Osteoblast (primary cell): ENCODE measurements at regions not wholly inside any gene's neighbourhood (a gene's known extent, or its start where the extent isn't known, plus 50 kb on each side); places are given as distances from the start of the nearest gene placed in this dataset.

ENCODE experiments used
- DNase-seq: peaks from one replicate; pipeline ENCODE4 v3.0.0; 2011; ENCODE audit warnings: low spot score, mixed read lengths; ENCODE audit not compliant: insufficient read length; ENCODE audit errors: missing footprints
- H2AFZ ChIP-seq: 2 replicates; pipeline ENCODE4 v1.6.0; 2011; ENCODE audit warnings: mild to moderate bottlenecking, low read length
- H3K27ac ChIP-seq: 2 replicates; pipeline ENCODE4 v1.5.1; 2011; ENCODE audit warnings: mild to moderate bottlenecking, low read depth, low read length, moderate library complexity
- H3K27me3 ChIP-seq: 2 replicates; pipeline ENCODE4 v1.6.0; 2012; ENCODE audit warnings: mild to moderate bottlenecking, control low read depth, inconsistent platforms, low read length, moderate library complexity; ENCODE audit not compliant: insufficient read depth
- H3K36me3 ChIP-seq: 2 replicates; pipeline ENCODE4 v1.5.1; 2011; ENCODE audit warnings: mild to moderate bottlenecking, low read length, control low read depth, moderate library complexity; ENCODE audit not compliant: insufficient read depth
- H3K4me1 ChIP-seq: 2 replicates; pipeline ENCODE4 v1.5.1; 2011; ENCODE audit warnings: mild to moderate bottlenecking, low read length, control low read depth, moderate library complexity; ENCODE audit not compliant: insufficient read depth
- H3K4me2 ChIP-seq: 2 replicates; pipeline ENCODE4 v1.6.0; 2011; ENCODE audit warnings: mild to moderate bottlenecking, low read length; ENCODE audit not compliant: insufficient read depth
- H3K4me3 ChIP-seq: fragments of 200-600 bp; sonication (generic); 3 replicates; pipeline ENCODE4 v1.5.1; 2012; ENCODE audit warnings: mild to moderate bottlenecking, low read length, inconsistent platforms; ENCODE audit not compliant: insufficient read depth
- H3K79me2 ChIP-seq: 2 replicates; pipeline ENCODE4 v1.6.0; 2012; ENCODE audit warnings: mild to moderate bottlenecking, low read length, control low read depth, inconsistent platforms; ENCODE audit not compliant: insufficient read depth
- H3K9me3 ChIP-seq: 2 replicates; pipeline ENCODE4 v1.5.1; 2011; ENCODE audit warnings: low read depth, low read length, control low read depth
- H4K20me1 ChIP-seq: 2 replicates; pipeline ENCODE4 v1.6.0; 2012; ENCODE audit warnings: mild to moderate bottlenecking, low read length, control low read depth; ENCODE audit not compliant: insufficient read depth
- CTCF ChIP-seq: IDR thresholded peaks from 2 replicates; pipeline ENCODE4 v1.5.1; 2011; ENCODE audit warnings: mild to moderate bottlenecking, low read depth, low read length, moderate library complexity; ENCODE audit errors: extremely low read depth

- TF ChIP-seq CTCF, result no peak
These were observed 185.7 kb downstream of the ESM1 start for GRCh38 chr5:54799645-54800044.

DNA sequence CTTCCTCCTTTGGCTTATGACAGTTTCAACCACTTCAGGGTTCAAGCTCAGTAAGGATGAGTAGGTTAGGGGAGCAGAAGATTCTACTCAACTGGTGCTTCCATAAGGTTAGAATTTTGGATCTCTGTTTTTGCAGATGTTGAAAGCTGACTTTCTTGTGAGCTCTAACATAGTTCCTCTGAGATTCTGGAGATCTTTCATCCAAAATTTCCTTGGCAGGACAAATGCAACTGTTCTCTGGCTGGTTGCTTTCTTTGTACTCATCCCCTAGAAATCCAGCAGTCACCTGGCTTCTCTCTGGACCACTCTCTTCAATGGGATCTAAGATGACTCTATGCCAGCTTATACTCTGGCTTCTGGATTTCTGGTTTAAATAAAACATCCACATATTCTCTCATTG lies 189.6 kb downstream of the ESM1 start:
- H3K4me2 ChIP-seq, result no peak overlapping the region

More at GRCh38 chr5:54799645-54800044, 185.7 kb downstream of the ESM1 start:
- H3K36me3 ChIP-seq, result no peaks in the 10 kb centered on the region
- peaks cover 3% of the 10 kb centered on the region for H3K4me1 ChIP-seq
- DNase-seq, result no peak
- H3K79me2 ChIP-seq, result no peaks in the 10 kb centered on the region
- H3K27me3 ChIP-seq, result no peaks in the 10 kb centered on the region
- H3K4me3 ChIP-seq, result no peak overlapping the region
- H3K27ac ChIP-seq, result no peak overlapping the region
- no peak overlapping the region for H3K4me2 ChIP-seq
- no peaks in the 10 kb centered on the region for H4K20me1 ChIP-seq
- no peaks in the 10 kb centered on the region for H3K9me3 ChIP-seq
- H2AFZ ChIP-seq, result no peak overlapping the region

DNA sequence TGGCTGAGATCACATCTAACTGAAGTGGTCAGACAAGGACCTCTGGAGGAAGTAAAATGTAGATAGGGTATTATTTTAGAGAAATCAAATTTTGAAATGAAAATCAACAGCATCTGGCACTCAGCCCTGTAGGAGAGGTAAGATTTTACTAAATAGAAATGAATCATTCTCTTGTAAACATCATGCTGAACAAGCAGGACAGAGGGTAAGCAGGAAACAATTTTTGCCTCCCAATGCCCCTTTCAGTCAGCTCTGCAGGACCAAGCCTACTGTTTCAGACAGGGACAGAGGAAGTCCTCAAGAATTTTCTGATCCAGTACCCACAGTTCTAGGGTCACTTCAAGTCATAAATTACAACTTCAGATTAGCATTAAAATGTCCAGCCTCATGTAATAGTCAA lies 190.1 kb downstream of the ESM1 start:
- Histone ChIP-seq H3K4me2 (no peak overlapping the region), H2AFZ (no peak overlapping the region), H3K27ac (no peak overlapping the region), H4K20me1 (no peaks in the 10 kb centered on the region), H3K9me3 (no peaks in the 10 kb centered on the region), H3K4me3 (no peak overlapping the region), H3K79me2 (no peaks in the 10 kb centered on the region), H3K4me1 (no peaks in the 10 kb centered on the region), H3K36me3 (no peaks in the 10 kb centered on the region), H3K27me3 (no peaks in the 10 kb centered on the region)
- no peak for DNase-seq
- TF ChIP-seq CTCF, result no peak

More for the DNA sequence above, 189.6 kb downstream of the ESM1 start:
- H3K79me2 ChIP-seq, result no peaks in the 10 kb centered on the region
- no peaks in the 10 kb centered on the region for H3K9me3 ChIP-seq
- no peak for DNase-seq
- no peak overlapping the region for H3K4me3 ChIP-seq
- TF ChIP-seq CTCF, result no peak
- H3K27ac ChIP-seq, result no peak overlapping the region
- no peaks in the 10 kb centered on the region for H3K27me3 ChIP-seq
- no peak overlapping the region for H2AFZ ChIP-seq
- no peaks in the 10 kb centered on the region for H3K4me1 ChIP-seq
- no peaks in the 10 kb centered on the region for H3K36me3 ChIP-seq
- no peaks in the 10 kb centered on the region for H4K20me1 ChIP-seq

DNA sequence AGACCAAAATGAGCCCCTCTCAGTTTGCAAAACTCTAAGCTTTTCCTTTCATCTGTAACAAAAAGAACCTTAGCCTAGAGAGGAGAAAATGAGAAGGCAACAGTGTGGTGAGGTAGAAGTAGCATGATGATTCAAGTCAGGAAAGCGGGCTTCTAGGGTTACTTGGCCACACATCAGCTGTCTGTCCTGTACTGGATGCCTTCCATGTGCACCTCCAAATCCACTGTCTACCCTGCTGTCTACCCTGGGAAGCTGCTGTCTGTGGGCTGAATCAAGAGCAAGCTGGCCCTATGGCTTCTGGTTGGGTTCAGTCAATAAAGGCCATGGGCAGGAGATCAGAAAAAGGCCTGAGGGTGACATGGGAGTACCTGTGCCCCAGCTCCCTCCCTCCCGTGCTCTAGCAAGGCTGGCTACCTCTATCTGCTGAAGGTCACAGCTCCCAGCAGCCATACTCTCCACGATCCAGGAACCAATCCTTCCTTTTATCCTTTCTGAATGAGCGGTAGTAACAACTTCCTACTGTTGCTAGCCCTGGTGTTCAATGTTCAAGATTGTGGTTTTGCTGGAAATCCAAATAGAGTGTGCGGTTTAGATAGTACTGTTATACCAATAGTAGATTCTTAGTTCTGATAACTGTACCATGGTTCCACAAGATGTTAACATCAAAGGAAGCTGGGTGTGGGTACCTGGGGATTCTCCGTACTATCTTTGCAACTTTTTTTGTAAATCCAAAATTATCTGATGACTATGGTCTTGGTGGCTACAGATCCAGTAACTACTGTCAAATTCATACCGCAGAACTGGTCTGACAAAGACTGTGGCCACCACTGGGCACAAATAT lies 191.0 kb downstream of the ESM1 start:
- no peak overlapping the region for H2AFZ ChIP-seq
- H4K20me1 ChIP-seq, result no peaks in the 10 kb centered on the region
- no peaks in the 10 kb centered on the region for H3K27me3 ChIP-seq
- H3K4me3 ChIP-seq, result no peak overlapping the region
- H3K27ac ChIP-seq, result no peak overlapping the region
- no peaks in the 10 kb centered on the region for H3K36me3 ChIP-seq
- H3K4me2 ChIP-seq, result no peak overlapping the region
- no peak for TF ChIP-seq CTCF
- no peaks in the 10 kb centered on the region for H3K79me2 ChIP-seq
- DNase-seq, result no peak
- H3K4me1 ChIP-seq, result no peaks in the 10 kb centered on the region
- no peaks in the 10 kb centered on the region for H3K9me3 ChIP-seq
